Panc1 (cell line): ENCODE measurements at regions not wholly inside any gene's neighbourhood (a gene's known extent, or its start where the extent isn't known, plus 50 kb on each side); places are given as distances from the start of the nearest gene placed in this dataset.
A peak's percentile ranks its signal among the peaks of the same experiment; 100 is the strongest.

Experiments
- ATAC-seq: fragments of 200-7000 bp; cut with Tn5 transposase; 2 replicates; pipeline ENCODE4 v1.9.1; 2020; ENCODE audit warnings: mild to moderate bottlenecking, moderate library complexity
- BruUV-seq: library from RNA; stranded (reverse); fragments of 400-500 nt; replicated peaks from 2 replicates; lab custom pipeline; 2021; lab: Mats Ljungman, UMichigan
- CTCF ChIA-PET: fragments of 300-600 bp; sonication (Branson Sonifier 250); formaldehyde crosslinking; loops from one replicate; lab custom pipeline; 2022; ENCODE audit warnings: antibody characterized with exemption; lab: Charles Lee
- POLR2A ChIA-PET: fragments of 300-600 bp; sonication (Branson Sonifier 250); formaldehyde crosslinking; loops from one replicate; lab custom pipeline; 2022; ENCODE audit warnings: antibody characterized with exemption; lab: Charles Lee
- DNase-seq: peaks from one replicate; pipeline ENCODE4 v3.0.0-alpha.2; 2010; ENCODE audit warnings: low read depth, low spot score
- H3K27ac ChIP-seq: 2 replicates; pipeline ENCODE4 v1.5.1; 2011; ENCODE audit warnings: mild to moderate bottlenecking, low read length, inconsistent platforms
- H3K27me3 ChIP-seq: fragments of 200-500 bp; sonication (Bioruptor generic); 2 replicates; pipeline ENCODE4 v1.6.0; 2014; ENCODE audit warnings: low read length, inconsistent platforms; ENCODE audit not compliant: control insufficient read depth, insufficient read depth
- H3K36me3 ChIP-seq: fragments of 200-500 bp; sonication (Bioruptor generic); 2 replicates; pipeline ENCODE4 v1.5.1; 2014; ENCODE audit warnings: inconsistent platforms, mild to moderate bottlenecking, low read length, moderate library complexity; ENCODE audit not compliant: control insufficient read depth, insufficient read depth
- H3K4me1 ChIP-seq: 2 replicates; pipeline ENCODE4 v1.5.1; 2011; ENCODE audit warnings: inconsistent platforms, mild to moderate bottlenecking, low read length, moderate library complexity; ENCODE audit not compliant: control insufficient read depth, insufficient read depth
- H3K4me3 ChIP-seq, 2 experiments: 2 replicates each; pipeline ENCODE4 v1.5.1; 2011 to 2012; ENCODE audit warnings: low read depth in 2 of 2, low read length in 2 of 2, mild to moderate bottlenecking in 2 of 2, inconsistent platforms in 1 of 2, moderate library complexity in 1 of 2
- H3K9me3 ChIP-seq: fragments of 200-500 bp; sonication (Bioruptor generic); 2 replicates; pipeline ENCODE4 v1.5.1; 2014; ENCODE audit warnings: low read depth, mild to moderate bottlenecking, inconsistent platforms, low read length, moderate library complexity; ENCODE audit not compliant: control insufficient read depth, insufficient read depth
- CTCF ChIP-seq: fragments of 450-650 bp; IDR thresholded peaks from 2 replicates; pipeline ENCODE4 v1.5.1; 2017; ENCODE audit warnings: mild to moderate bottlenecking
- POLR2AphosphoS5 ChIP-seq: IDR thresholded peaks from 2 replicates; pipeline ENCODE4 v1.6.1; 2012; ENCODE audit warnings: mild to moderate bottlenecking, low read depth, low read length, moderate library complexity
- SIN3A ChIP-seq: IDR thresholded peaks from 2 replicates; pipeline ENCODE4 v1.6.1; 2012; ENCODE audit warnings: low read depth, mild to moderate bottlenecking, low read length, moderate library complexity, borderline replicate concordance; ENCODE audit not compliant: insufficient read depth
- TCF7L2 ChIP-seq: IDR thresholded peaks from 2 replicates; pipeline ENCODE4 v1.6.1; 2011; ENCODE audit warnings: mild to moderate bottlenecking, low read depth, low read length, inconsistent platforms
- in situ Hi-C: cut with HindIII; loops from 2 replicates; pipeline ENCODE4 v1.10.0; 2016; ENCODE audit warnings: low sequenced_read_pairs, low pct_unique_long_range_greater_than_20kb
- intact Hi-C: fragments of 100-400 bp; cut with micrococcal nuclease; formaldehyde crosslinking; loops from one replicate; pipeline ENCODE4 v1.10.0; 2022; ENCODE audit not compliant: unreplicated experiment
- TF ChIP-seq, protein P1 (sequence below), 2 experiments: IDR thresholded peaks; 2 replicates each; pipeline ENCODE4 v1.6.1; 2011 to 2012; ENCODE audit warnings: low read depth in 2 of 2, control low read depth in 1 of 2, low read length in 1 of 2, mild to moderate bottlenecking in 1 of 2, moderate library complexity in 1 of 2; ENCODE audit not compliant: insufficient read depth in 1 of 2

- POLR2A ChIA-PET, result interaction anchor here (0.6 kb wide), 1 partner anchor 117 kb away, joined by 12 read pairs; no protein-coding TSS in a partner anchor
Measured at GRCh38 chr4:4677556-4678522, 136.0 kb upstream of the STX18 start.

GRCh38 chr4:4675641-4676040 is 133.8 kb upstream of the STX18 start:
- BruUV-seq, result no TSS peak
- POLR2A ChIA-PET, result no interaction called here
- DNase-seq (no peak), ATAC-seq (no peak)
- H3K4me1 ChIP-seq, result no peaks in the 10 kb centered on the region
- in situ Hi-C loops (no loop called here), intact Hi-C loops (loop anchor here (10.0 kb wide), 1 partner anchor 199 kb away; no protein-coding TSS in a partner anchor)
- no peak overlapping the region for H3K27ac ChIP-seq
- no peaks in the 10 kb centered on the region for H3K27me3 ChIP-seq
- H3K4me3 ChIP-seq, result no peak overlapping the region
- CTCF ChIA-PET, result no interaction called here
- no peaks in the 10 kb centered on the region for H3K36me3 ChIP-seq
- H3K9me3 ChIP-seq, result no peaks in the 10 kb centered on the region
- TF ChIP-seq TCF7L2 (no peak), SIN3A (no peak), CTCF (no peak)
- TF ChIP-seq, protein P1, sequence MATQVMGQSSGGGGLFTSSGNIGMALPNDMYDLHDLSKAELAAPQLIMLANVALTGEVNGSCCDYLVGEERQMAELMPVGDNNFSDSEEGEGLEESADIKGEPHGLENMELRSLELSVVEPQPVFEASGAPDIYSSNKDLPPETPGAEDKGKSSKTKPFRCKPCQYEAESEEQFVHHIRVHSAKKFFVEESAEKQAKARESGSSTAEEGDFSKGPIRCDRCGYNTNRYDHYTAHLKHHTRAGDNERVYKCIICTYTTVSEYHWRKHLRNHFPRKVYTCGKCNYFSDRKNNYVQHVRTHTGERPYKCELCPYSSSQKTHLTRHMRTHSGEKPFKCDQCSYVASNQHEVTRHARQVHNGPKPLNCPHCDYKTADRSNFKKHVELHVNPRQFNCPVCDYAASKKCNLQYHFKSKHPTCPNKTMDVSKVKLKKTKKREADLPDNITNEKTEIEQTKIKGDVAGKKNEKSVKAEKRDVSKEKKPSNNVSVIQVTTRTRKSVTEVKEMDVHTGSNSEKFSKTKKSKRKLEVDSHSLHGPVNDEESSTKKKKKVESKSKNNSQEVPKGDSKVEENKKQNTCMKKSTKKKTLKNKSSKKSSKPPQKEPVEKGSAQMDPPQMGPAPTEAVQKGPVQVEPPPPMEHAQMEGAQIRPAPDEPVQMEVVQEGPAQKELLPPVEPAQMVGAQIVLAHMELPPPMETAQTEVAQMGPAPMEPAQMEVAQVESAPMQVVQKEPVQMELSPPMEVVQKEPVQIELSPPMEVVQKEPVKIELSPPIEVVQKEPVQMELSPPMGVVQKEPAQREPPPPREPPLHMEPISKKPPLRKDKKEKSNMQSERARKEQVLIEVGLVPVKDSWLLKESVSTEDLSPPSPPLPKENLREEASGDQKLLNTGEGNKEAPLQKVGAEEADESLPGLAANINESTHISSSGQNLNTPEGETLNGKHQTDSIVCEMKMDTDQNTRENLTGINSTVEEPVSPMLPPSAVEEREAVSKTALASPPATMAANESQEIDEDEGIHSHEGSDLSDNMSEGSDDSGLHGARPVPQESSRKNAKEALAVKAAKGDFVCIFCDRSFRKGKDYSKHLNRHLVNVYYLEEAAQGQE (IDR thresholded peaks at IDR 0.05; ENCODE audit: insufficient read depth in 1 of 2, low read depth in 2 of 2, low read length in 1 of 2), result no peak

More at GRCh38 chr4:4677556-4678522, 136.0 kb upstream of the STX18 start:
- Histone ChIP-seq H3K27me3 (no peaks in the 10 kb centered on the region), H3K9me3 (no peaks in the 10 kb centered on the region), H3K4me1 (no peaks in the 10 kb centered on the region), H3K4me3 (no peak overlapping the region), H3K27ac (no peak overlapping the region), H3K36me3 (no peaks in the 10 kb centered on the region)
- TF ChIP-seq, protein P1 (IDR thresholded peaks at IDR 0.05; ENCODE audit: insufficient read depth in 1 of 2, low read depth in 2 of 2, low read length in 1 of 2), result no peak
- TF ChIP-seq TCF7L2 (no peak), SIN3A (no peak), POLR2AphosphoS5 (no peak), CTCF (peak; percentile 66)
- BruUV-seq, result no TSS peak
- intact Hi-C loops (loop anchor here (10.0 kb wide), 1 partner anchor 197 kb away; no protein-coding TSS in a partner anchor), in situ Hi-C loops (no loop called here)
- CTCF ChIA-PET, result interaction anchor here (0.6 kb wide), 2 partner anchors 22 to 134 kb away, joined by 3 to 4 read pairs; no protein-coding TSS in a partner anchor
- DNase-seq, result no peak
- no peak for ATAC-seq
